H9 (cell line): ENCODE measurements at regions not wholly inside any gene's neighbourhood (a gene's known extent, or its start where the extent isn't known, plus 50 kb on each side); places are given as distances from the start of the nearest gene placed in this dataset.

Experiments used
- DNase-seq: peaks from one replicate; pipeline ENCODE4 v3.0.0-alpha.2; 2017
- H2AFZ ChIP-seq: one replicate; pipeline ENCODE4 v1.6.1; 2013; ENCODE audit warnings: mild to moderate bottlenecking, low read length, control low read depth, moderate library complexity
- H2AK5ac ChIP-seq: 2 replicates; pipeline ENCODE4 v1.6.1; 2013; ENCODE audit warnings: low read length, control low read depth, mixed read lengths; ENCODE audit not compliant: insufficient read length
- H2BK120ac ChIP-seq: one replicate; pipeline ENCODE4 v1.6.1; 2013; ENCODE audit warnings: low read depth, mild to moderate bottlenecking, low read length, control low read depth, inconsistent platforms; ENCODE audit not compliant: poor library complexity, severe bottlenecking
- H2BK12ac ChIP-seq: 2 replicates; pipeline ENCODE4 v1.6.1; 2013; ENCODE audit warnings: low read length, control low read depth, mixed read lengths, low read depth; ENCODE audit not compliant: insufficient read length
- H2BK15ac ChIP-seq: 2 replicates; pipeline ENCODE4 v1.6.1; 2013; ENCODE audit warnings: low read depth, low read length, control low read depth
- H2BK20ac ChIP-seq: one replicate; pipeline ENCODE4 v1.6.1; 2013; ENCODE audit warnings: low read depth, mild to moderate bottlenecking, low read length, control low read depth, inconsistent platforms; ENCODE audit not compliant: poor library complexity, severe bottlenecking
- H2BK5ac ChIP-seq: 2 replicates; pipeline ENCODE4 v1.6.1; 2013; ENCODE audit warnings: low read length, control low read depth, mixed read lengths; ENCODE audit not compliant: insufficient read length
- H3K14ac ChIP-seq: 2 replicates; pipeline ENCODE4 v1.6.1; 2013; ENCODE audit warnings: low read length, control low read depth; ENCODE audit not compliant: insufficient read depth
- H3K18ac ChIP-seq: 2 replicates; pipeline ENCODE4 v1.6.1; 2013; ENCODE audit warnings: low read depth, mild to moderate bottlenecking, mixed read lengths, low read length, control low read depth; ENCODE audit not compliant: insufficient read length
- H3K23ac ChIP-seq: 2 replicates; pipeline ENCODE4 v1.6.1; 2013; ENCODE audit warnings: low read length, control low read depth, mixed read lengths, low read depth; ENCODE audit not compliant: insufficient read length
- H3K23me2 ChIP-seq: 2 replicates; pipeline ENCODE4 v1.6.1; 2013; ENCODE audit warnings: low read depth, mild to moderate bottlenecking, mixed read lengths, low read length, control low read depth; ENCODE audit not compliant: insufficient read length, poor library complexity, severe bottlenecking
- H3K27ac ChIP-seq: 2 replicates; pipeline ENCODE4 v1.5.1; 2013; ENCODE audit warnings: low read length, control low read depth, mixed read lengths, low read depth; ENCODE audit not compliant: insufficient read length
- H3K27me3 ChIP-seq: 2 replicates; pipeline ENCODE4 v1.6.1; 2013; ENCODE audit warnings: low read length, control low read depth, inconsistent platforms; ENCODE audit not compliant: insufficient read depth
- H3K4ac ChIP-seq: 2 replicates; pipeline ENCODE4 v1.6.1; 2013; ENCODE audit warnings: low read depth, mild to moderate bottlenecking, control low read depth, inconsistent platforms, low read length, moderate library complexity
- H3K4me1 ChIP-seq: 2 replicates; pipeline ENCODE4 v1.6.1; 2013; ENCODE audit warnings: low read length, control low read depth, inconsistent platforms; ENCODE audit not compliant: insufficient read depth
- H3K4me2 ChIP-seq: 2 replicates; pipeline ENCODE4 v1.6.1; 2013; ENCODE audit warnings: low read length, control low read depth, mixed read lengths; ENCODE audit not compliant: insufficient read length, insufficient read depth
- H3K56ac ChIP-seq: 2 replicates; pipeline ENCODE4 v1.6.1; 2013; ENCODE audit warnings: low read depth, mild to moderate bottlenecking, mixed read lengths, low read length, control low read depth; ENCODE audit not compliant: insufficient read length
- H3K79me1 ChIP-seq: 2 replicates; pipeline ENCODE4 v1.6.1; 2013; ENCODE audit warnings: low read depth, mild to moderate bottlenecking, moderate library complexity, low read length, control low read depth, inconsistent platforms; ENCODE audit not compliant: insufficient read depth, poor library complexity, severe bottlenecking
- H3K79me2 ChIP-seq: 2 replicates; pipeline ENCODE4 v1.6.1; 2013; ENCODE audit warnings: low read length, control low read depth, inconsistent platforms; ENCODE audit not compliant: insufficient read depth
- H3K9ac ChIP-seq: 2 replicates; pipeline ENCODE4 v1.6.1; 2013; ENCODE audit warnings: low read length, control low read depth, mixed read lengths; ENCODE audit not compliant: insufficient read length; ENCODE audit errors: extremely low read depth
- H3K9me3 ChIP-seq: one replicate; pipeline ENCODE4 v1.6.1; 2013; ENCODE audit warnings: low read depth, low read length, inconsistent platforms; ENCODE audit not compliant: control insufficient read depth
- H3T11ph ChIP-seq: one replicate; pipeline ENCODE4 v1.6.1; 2013; ENCODE audit warnings: mild to moderate bottlenecking, low read length, control low read depth, inconsistent platforms
- H4K20me1 ChIP-seq: one replicate; pipeline ENCODE4 v1.6.1; 2013; ENCODE audit not compliant: control insufficient read depth, insufficient read length, insufficient read depth
- H4K5ac ChIP-seq: 2 replicates; pipeline ENCODE4 v1.6.1; 2013; ENCODE audit warnings: low read depth, mild to moderate bottlenecking, mixed read lengths, low read length, control low read depth; ENCODE audit not compliant: insufficient read length
- H4K8ac ChIP-seq: replicated peaks from 2 replicates; pipeline ENCODE4 v1.6.1; 2013; ENCODE audit warnings: low read length, control low read depth, mixed read lengths, low read depth; ENCODE audit not compliant: insufficient read length
- H4K91ac ChIP-seq: 2 replicates; pipeline ENCODE4 v1.6.1; 2013; ENCODE audit warnings: low read depth, mild to moderate bottlenecking, moderate library complexity, mixed read lengths, low read length, control low read depth; ENCODE audit not compliant: insufficient read length
- H3K27ac Mint-ChIP-seq, 3 experiments: 2 replicates in 2 of 3; 3 replicates in 1 of 3; pipeline ENCODE4 v1.8.0; 2020 to 2021; ENCODE audit warnings: mixed read lengths in 3 of 3, mild to moderate bottlenecking in 1 of 3, moderate library complexity in 1 of 3
- H3K27me3 Mint-ChIP-seq: 2 replicates; pipeline ENCODE4 v1.8.0; 2021; ENCODE audit warnings: low read depth, mild to moderate bottlenecking, moderate library complexity, mixed read lengths
- H3K36me3 Mint-ChIP-seq, 3 experiments: 2 replicates in 2 of 3; 3 replicates in 1 of 3; pipeline ENCODE4 v1.8.0; 2020 to 2021; ENCODE audit warnings: low read depth in 3 of 3, mixed read lengths in 3 of 3; ENCODE audit not compliant: insufficient read depth in 1 of 3
- H3K4me1 Mint-ChIP-seq, 2 experiments: 2 replicates each; pipeline ENCODE4 v1.8.0; 2020; ENCODE audit warnings: mixed read lengths in 2 of 2
- H3K4me3 Mint-ChIP-seq, 2 experiments: 2 replicates in 1 of 2; 3 replicates in 1 of 2; pipeline ENCODE4 v1.8.0; 2020 to 2021; ENCODE audit warnings: mild to moderate bottlenecking in 2 of 2, mixed read lengths in 2 of 2, moderate library complexity in 1 of 2
- H3K9me3 Mint-ChIP-seq, 2 experiments: 2 replicates in 1 of 2; 3 replicates in 1 of 2; pipeline ENCODE4 v1.8.0; 2020; ENCODE audit warnings: mild to moderate bottlenecking in 2 of 2, mixed read lengths in 2 of 2, moderate library complexity in 1 of 2
- CTCF ChIP-seq: fragments of 200-600 bp; sonication (generic); conservative IDR thresholded peaks from 3 replicates; pipeline ENCODE4 v1.8.0; 2021; ENCODE audit warnings: antibody characterized with exemption, mild to moderate bottlenecking
- WGBS: extraction: QIAGEN DNeasy Blood & Tissue Kit; methylation state at CpG from one replicate; pipeline ENCODE4 v1.1.7; 2013; ENCODE audit warnings: missing lambda C conversion rate, low lambda C conversion rate, mixed read lengths; ENCODE audit not compliant: insufficient read length; ENCODE audit errors: extremely low coverage; 5-methylcytosine and 5-hydroxymethylcytosine counted together

- WGBS: 100% methylated on average over 1 of the region's 1 CpG
- no peak overlapping the region for H3K4ac ChIP-seq
These were observed 101.9 kb upstream of the CCSER1 start for GRCh38 chr4:90025248-90025647.

More at GRCh38 chr4:90025248-90025647, 101.9 kb upstream of the CCSER1 start:
- Mint-ChIP-seq H3K27me3 (no peaks in the 10 kb centered on the region), H3K9me3 (no peaks in the 10 kb centered on the region), H3K4me1 (peaks cover 4 to 8% of the 10 kb centered on the region in 2 experiments), H3K4me3 (no peak overlapping the region), H3K27ac (no peak overlapping the region), H3K36me3 (no peaks in the 10 kb centered on the region; a peak in 1 of 7 replicates)
- no peak overlapping the region for H2AFZ ChIP-seq
- H3K23me2 ChIP-seq: no peaks in the 10 kb centered on the region
- no peak overlapping the region for H2AK5ac ChIP-seq
- H2BK120ac ChIP-seq: no peak overlapping the region
- no peaks in the 10 kb centered on the region for H3K9me3 ChIP-seq
- H2BK5ac ChIP-seq: no peak overlapping the region
- no peaks in the 10 kb centered on the region for H3K79me1 ChIP-seq
- H3K79me2 ChIP-seq: peaks cover 2% of the 10 kb centered on the region; the same call in 1 of the 2 replicates
- no peak overlapping the region for H3K9ac ChIP-seq
- H3K23ac ChIP-seq: no peak overlapping the region
- H3K14ac ChIP-seq: no peak overlapping the region
- no peak overlapping the region for H2BK20ac ChIP-seq
- no peak overlapping the region for H3T11ph ChIP-seq
- peak; percentile 57 for TF ChIP-seq CTCF
- no peak overlapping the region for H2BK15ac ChIP-seq
- H3K18ac ChIP-seq: no peak overlapping the region
- H2BK12ac ChIP-seq: no peak overlapping the region
- H3K56ac ChIP-seq: no peak overlapping the region
- no peak overlapping the region for H3K4me2 ChIP-seq
- no peak for DNase-seq
- no peak overlapping the region for H4K8ac ChIP-seq
- H3K4me1 ChIP-seq: no peaks in the 10 kb centered on the region; the same call in 1 of the 2 replicates
- H3K27me3 ChIP-seq: no peaks in the 10 kb centered on the region
- no peak overlapping the region for H3K27ac ChIP-seq
- no peaks in the 10 kb centered on the region for H4K20me1 ChIP-seq
- H4K5ac ChIP-seq: no peak overlapping the region
- no peak overlapping the region for H4K91ac ChIP-seq
